ENCODE measurements at regions not wholly inside any gene's neighbourhood (a gene's known extent, or its start where the extent isn't known, plus 50 kb on each side); places are given as distances from the start of the nearest gene placed in this dataset.

DNA sequence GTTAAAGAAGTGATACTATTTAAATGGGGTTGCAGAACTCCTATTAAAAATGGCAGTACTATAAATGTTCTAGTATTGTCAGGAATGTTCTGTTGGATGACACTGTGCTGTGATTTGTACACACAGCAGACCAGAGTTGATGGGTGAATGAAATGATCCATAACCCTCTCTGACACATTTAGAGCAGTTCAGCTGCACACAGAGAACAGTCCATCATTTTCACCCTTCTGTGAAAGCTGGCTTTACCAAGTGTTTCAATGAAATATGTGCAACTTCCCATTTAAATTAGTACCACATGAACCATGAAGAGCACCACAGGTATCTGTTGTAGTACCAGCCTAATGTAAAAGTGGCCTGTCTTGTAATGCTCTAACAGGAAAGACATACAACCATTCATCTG lies 981.4 kb downstream of the TMEM182 start:
- H3K27me3 Mint-ChIP-seq (ENCODE audit: low read depth in 3 of 3) = no peaks in the 10 kb centered on the region
- H3K4me3 ChIP-seq (replicated peaks in 1 of 3; ENCODE audit: low read depth in 2 of 3, low read length in 3 of 3) = no peak overlapping the region
- H3K4me1 ChIP-seq (ENCODE audit: control insufficient read depth in 1 of 2, insufficient read depth in 2 of 2, low read length in 2 of 2) = no peaks in the 10 kb centered on the region
- no peak overlapping the region for H3K4me3 Mint-ChIP-seq
- intact Hi-C loops (cut with micrococcal nuclease) = no loop called here
- no peaks in the 10 kb centered on the region for H3K36me3 Mint-ChIP-seq
- no peaks in the 10 kb centered on the region for H3K79me2 ChIP-seq (ENCODE audit: insufficient read depth, low read length)
- no peaks in the 10 kb centered on the region for H3K36me3 ChIP-seq (replicated peaks in 1 of 2; ENCODE audit: control insufficient read depth in 1 of 2, insufficient read depth in 2 of 2, low read length in 2 of 2)
- H3K9me3 ChIP-seq (replicated peaks in 1 of 2; ENCODE audit: control insufficient read depth in 1 of 2, insufficient read depth in 1 of 2, low read length in 2 of 2) = no peaks in the 10 kb centered on the region
- DNase-seq = no peak
- no peaks in the 10 kb centered on the region for H3K27me3 ChIP-seq (ENCODE audit: control insufficient read depth in 2 of 2, insufficient read depth in 2 of 2, low read length in 2 of 2)
- no peak overlapping the region for H3K9ac ChIP-seq (ENCODE audit: insufficient read depth, low read length, poor library complexity, severe bottlenecking)
- peaks cover 0 to 8% (median 3%) of the 10 kb centered on the region in 7 donors for H3K9me3 Mint-ChIP-seq
- H3K27ac ChIP-seq (ENCODE audit: low read depth in 1 of 2, low read length in 2 of 2) = no peak overlapping the region
- no peaks in the 10 kb centered on the region for H4K20me1 ChIP-seq (ENCODE audit: insufficient read depth, low read length)
- H2AFZ ChIP-seq (ENCODE audit: insufficient read depth, low read depth, low read length, poor library complexity, severe bottlenecking) = no peak overlapping the region
- no peak overlapping the region for H3K27ac Mint-ChIP-seq
- TF ChIP-seq, protein P1, sequence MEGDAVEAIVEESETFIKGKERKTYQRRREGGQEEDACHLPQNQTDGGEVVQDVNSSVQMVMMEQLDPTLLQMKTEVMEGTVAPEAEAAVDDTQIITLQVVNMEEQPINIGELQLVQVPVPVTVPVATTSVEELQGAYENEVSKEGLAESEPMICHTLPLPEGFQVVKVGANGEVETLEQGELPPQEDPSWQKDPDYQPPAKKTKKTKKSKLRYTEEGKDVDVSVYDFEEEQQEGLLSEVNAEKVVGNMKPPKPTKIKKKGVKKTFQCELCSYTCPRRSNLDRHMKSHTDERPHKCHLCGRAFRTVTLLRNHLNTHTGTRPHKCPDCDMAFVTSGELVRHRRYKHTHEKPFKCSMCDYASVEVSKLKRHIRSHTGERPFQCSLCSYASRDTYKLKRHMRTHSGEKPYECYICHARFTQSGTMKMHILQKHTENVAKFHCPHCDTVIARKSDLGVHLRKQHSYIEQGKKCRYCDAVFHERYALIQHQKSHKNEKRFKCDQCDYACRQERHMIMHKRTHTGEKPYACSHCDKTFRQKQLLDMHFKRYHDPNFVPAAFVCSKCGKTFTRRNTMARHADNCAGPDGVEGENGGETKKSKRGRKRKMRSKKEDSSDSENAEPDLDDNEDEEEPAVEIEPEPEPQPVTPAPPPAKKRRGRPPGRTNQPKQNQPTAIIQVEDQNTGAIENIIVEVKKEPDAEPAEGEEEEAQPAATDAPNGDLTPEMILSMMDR (IDR thresholded peaks at IDR 0.05) = no peak
- no peaks in the 10 kb centered on the region for H3K4me1 Mint-ChIP-seq
- H3K4me2 ChIP-seq (replicated peaks; ENCODE audit: extremely low read depth, low read length, poor library complexity, severe bottlenecking) = no peak overlapping the region

DNA sequence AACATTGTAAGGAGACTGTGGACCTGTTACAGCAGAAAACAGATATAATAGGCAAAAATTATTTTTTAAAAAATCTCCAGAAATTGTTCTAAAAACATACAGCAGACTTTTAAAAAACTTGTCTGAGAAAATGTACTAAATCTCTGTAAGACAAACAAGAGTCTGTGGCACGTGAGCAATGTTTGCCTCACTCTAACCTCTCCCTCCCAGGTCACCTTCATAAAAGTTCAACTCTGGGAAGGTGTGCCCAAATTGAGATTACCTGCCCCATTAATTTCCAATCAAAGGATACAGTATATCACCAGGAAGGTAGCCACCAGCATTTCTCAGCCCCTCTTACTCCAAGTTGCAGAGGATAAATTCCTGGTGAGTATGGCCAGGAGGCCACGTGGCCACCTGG lies 992.7 kb downstream of the TMEM182 start:
- 100% methylated on average over 1 of the region's 2 CpGs for WGBS (ENCODE audit: insufficient coverage)
- TF ChIP-seq, protein P1 (IDR thresholded peaks at IDR 0.05) = no peak
- Histone ChIP-seq H2AFZ (ENCODE audit: insufficient read depth, low read depth, low read length, poor library complexity, severe bottlenecking) (no peak overlapping the region), H3K79me2 (ENCODE audit: insufficient read depth, low read length) (no peaks in the 10 kb centered on the region), H4K20me1 (ENCODE audit: insufficient read depth, low read length) (no peaks in the 10 kb centered on the region), H3K9ac (ENCODE audit: insufficient read depth, low read length, poor library complexity, severe bottlenecking) (no peak overlapping the region), H3K36me3 (replicated peaks in 1 of 2; ENCODE audit: control insufficient read depth in 1 of 2, insufficient read depth in 2 of 2, low read length in 2 of 2) (no peaks in the 10 kb centered on the region), H3K4me1 (ENCODE audit: control insufficient read depth in 1 of 2, insufficient read depth in 2 of 2, low read length in 2 of 2) (no peaks in the 10 kb centered on the region), H3K4me2 (replicated peaks; ENCODE audit: extremely low read depth, low read length, poor library complexity, severe bottlenecking) (no peak overlapping the region), H3K9me3 (replicated peaks in 1 of 2; ENCODE audit: control insufficient read depth in 1 of 2, insufficient read depth in 1 of 2, low read length in 2 of 2) (no peaks in the 10 kb centered on the region), H3K27me3 (ENCODE audit: control insufficient read depth in 2 of 2, insufficient read depth in 2 of 2, low read length in 2 of 2) (no peaks in the 10 kb centered on the region), H3K4me3 (replicated peaks in 1 of 3; ENCODE audit: low read depth in 2 of 3, low read length in 3 of 3) (no peak overlapping the region), H3K27ac (ENCODE audit: low read depth in 1 of 2, low read length in 2 of 2) (no peak overlapping the region)
- no peak for DNase-seq
- peaks cover 0 to 7% (median 0%) of the 10 kb centered on the region in 7 donors for H3K9me3 Mint-ChIP-seq
- intact Hi-C loops (cut with micrococcal nuclease) = no loop called here
- no peaks in the 10 kb centered on the region for H3K27me3 Mint-ChIP-seq (ENCODE audit: low read depth in 3 of 3)
- H3K36me3 Mint-ChIP-seq = no peaks in the 10 kb centered on the region
- H3K4me3 Mint-ChIP-seq = no peak overlapping the region
- H3K4me1 Mint-ChIP-seq = no peaks in the 10 kb centered on the region
- H3K27ac Mint-ChIP-seq = no peak overlapping the region
